ENCODE measurements at regions not wholly inside any gene's neighbourhood (a gene's known extent, or its start where the extent isn't known, plus 50 kb on each side); places are given as distances from the start of the nearest gene placed in this dataset.

- DNase-seq = no peak
Observed at GRCh38 chr13:33891196-33891742, 73.3 kb downstream of the RFC3 start.

- no peak for DNase-seq
Observed at GRCh38 chr13:33893559-33893958, 75.6 kb downstream of the RFC3 start.

GRCh38 chr13:33904431-33904830 is 86.5 kb downstream of the RFC3 start:
- DNase-seq = no peak

- DNase-seq = no peak
Observed at GRCh38 chr13:33908116-33908515, 90.2 kb downstream of the RFC3 start.

GRCh38 chr13:33910255-33910654 is 92.3 kb downstream of the RFC3 start:
- no peak for DNase-seq

GRCh38 chr13:33911521-33911920 is 93.6 kb downstream of the RFC3 start:
- DNase-seq = no peak

- no peak for DNase-seq
Observed at GRCh38 chr13:33913829-33914228, 95.9 kb downstream of the RFC3 start.

GRCh38 chr13:33917190-33917589 is 99.2 kb downstream of the RFC3 start:
- DNase-seq = no peak

- no peak for DNase-seq
Observed at GRCh38 chr13:33918199-33918932, 100.4 kb downstream of the RFC3 start.

- no peak for DNase-seq
Observed at GRCh38 chr13:33919120-33919519, 101.2 kb downstream of the RFC3 start.

GRCh38 chr13:33925563-33925962 is 107.6 kb downstream of the RFC3 start:
- no peak for DNase-seq

GRCh38 chr13:33927315-33927714 is 109.4 kb downstream of the RFC3 start:
- no peak for DNase-seq

- no peak for DNase-seq
Observed at GRCh38 chr13:33931397-33932311, 113.7 kb downstream of the RFC3 start.

GRCh38 chr13:33932769-33933406 is 114.9 kb downstream of the RFC3 start:
- DNase-seq = no peak

- no peak for DNase-seq
Observed at GRCh38 chr13:33933810-33934209, 115.9 kb downstream of the RFC3 start.

GRCh38 chr13:33934343-33934742 is 116.4 kb downstream of the RFC3 start:
- no peak for DNase-seq

- no peak for DNase-seq
Observed at GRCh38 chr13:33934951-33935371, 117.0 kb downstream of the RFC3 start.

GRCh38 chr13:33935969-33936368 is 118.0 kb downstream of the RFC3 start:
- DNase-seq = no peak

GRCh38 chr13:33937373-33938098 is 119.6 kb downstream of the RFC3 start:
- no peak for DNase-seq

- DNase-seq = no peak
Observed at GRCh38 chr13:33940256-33940655, 122.3 kb downstream of the RFC3 start.

GRCh38 chr13:33940898-33941297 is 122.9 kb downstream of the RFC3 start:
- DNase-seq = no peak

GRCh38 chr13:33945477-33945876 is 127.5 kb downstream of the RFC3 start:
- no peak for DNase-seq

- no peak for DNase-seq
Observed at GRCh38 chr13:33953203-33953602, 135.3 kb downstream of the RFC3 start.
